ENCODE measurements at regions not wholly inside any gene's neighbourhood (a gene's known extent, or its start where the extent isn't known, plus 50 kb on each side); places are given as distances from the start of the nearest gene placed in this dataset.

DNA sequence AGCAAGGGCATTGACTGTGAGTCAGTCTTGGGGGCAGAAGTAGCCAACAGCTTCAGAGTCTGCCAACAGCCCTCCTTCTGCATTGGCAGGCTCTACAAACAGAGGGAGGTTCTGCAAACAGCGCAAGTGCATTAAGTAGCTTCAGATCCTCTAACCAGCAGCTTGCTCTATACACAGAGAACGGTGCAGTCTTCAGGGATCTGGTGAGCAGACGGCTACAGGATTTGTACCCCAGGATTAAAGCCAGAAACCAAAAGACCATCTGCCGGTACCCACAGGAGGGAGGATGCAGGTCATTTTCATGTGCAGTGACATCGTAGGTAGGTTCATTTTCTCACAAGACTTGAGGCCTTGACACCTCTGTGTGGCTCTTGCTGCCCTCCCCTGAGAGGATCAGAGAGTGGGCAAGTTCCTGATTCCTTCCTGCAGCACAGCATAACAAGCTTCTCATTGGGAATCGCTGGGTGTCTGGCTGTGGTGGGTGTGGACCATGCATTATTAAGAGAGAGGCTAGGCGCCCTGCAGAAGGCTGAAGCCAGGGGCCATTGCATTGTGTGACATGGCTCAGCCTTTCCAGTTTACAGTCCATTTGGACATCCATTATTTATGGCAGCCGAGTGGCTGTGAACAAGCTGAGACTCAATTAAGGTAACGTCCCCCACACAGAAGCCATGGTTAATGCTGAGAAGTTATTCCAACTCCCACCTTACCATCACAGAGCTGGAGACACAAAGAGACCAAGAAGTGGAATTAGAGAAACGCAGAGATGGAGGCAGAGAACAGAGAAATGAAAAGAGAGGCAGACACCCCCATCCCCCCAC is 250.0 kb downstream of the LRFN2 start:
- TF ChIP-seq CTCF (IDR thresholded peaks at IDR 0.05) (no peak), POLR2AphosphoS5 (IDR thresholded peaks at IDR 0.05) (no peak), POLR2A (IDR thresholded peaks at IDR 0.05) (no peak), EP300 (IDR thresholded peaks at IDR 0.05) (no peak)

All from sigmoid colon (tissue), 4 donors.